ENCODE measurements at regions not wholly inside any gene's neighbourhood (a gene's known extent, or its start where the extent isn't known, plus 50 kb on each side); places are given as distances from the start of the nearest gene placed in this dataset.

GRCh38 chr11:122258446-122259194 lies 142.6 kb upstream of the BLID start:
- TF ChIP-seq CTCF (IDR thresholded peaks at IDR 0.05): no peak
- TF ChIP-seq POLR2A (IDR thresholded peaks at IDR 0.05): no peak

All from testis (tissue), 2 donors.